Smooth muscle cell (in vitro differentiated cells): ENCODE measurements at regions not wholly inside any gene's neighbourhood (a gene's known extent, or its start where the extent isn't known, plus 50 kb on each side); places are given as distances from the start of the nearest gene placed in this dataset.

Experiments used
- DNase-seq: peaks from one replicate; lab custom pipeline; 2025; ENCODE audit not compliant: unreplicated experiment; lab: John Stamatoyannopoulos, UW
- H2AFZ ChIP-seq: fragments of 200-600 bp; sonication (generic); 2 replicates; pipeline ENCODE4 v1.6.0; 2016; ENCODE audit warnings: antibody characterized with exemption, low read depth, mild to moderate bottlenecking
- H3F3A ChIP-seq: fragments of 200-600 bp; sonication (generic); 2 replicates; pipeline ENCODE4 v1.6.0; 2017; ENCODE audit warnings: antibody characterized with exemption, low read depth
- H3K27ac ChIP-seq: fragments of 200-600 bp; sonication (generic); 2 replicates; pipeline ENCODE4 v1.5.1; 2016; ENCODE audit warnings: low read depth, mild to moderate bottlenecking
- H3K27me3 ChIP-seq: fragments of 200-600 bp; sonication (generic); 2 replicates; pipeline ENCODE4 v1.6.1; 2016; ENCODE audit warnings: low read depth, mild to moderate bottlenecking
- H3K36me3 ChIP-seq: fragments of 200-600 bp; sonication (generic); 2 replicates; pipeline ENCODE4 v1.5.1; 2016; ENCODE audit warnings: low read depth
- H3K4me1 ChIP-seq: fragments of 200-600 bp; sonication (generic); 2 replicates; pipeline ENCODE4 v1.5.1; 2016; ENCODE audit warnings: low read depth
- H3K4me2 ChIP-seq: fragments of 200-600 bp; sonication (generic); 2 replicates; pipeline ENCODE4 v1.6.0; 2016; ENCODE audit warnings: mild to moderate bottlenecking
- H3K4me3 ChIP-seq: fragments of 200-600 bp; sonication (generic); 2 replicates; pipeline ENCODE4 v1.5.1; 2016; ENCODE audit warnings: mild to moderate bottlenecking
- H3K79me2 ChIP-seq: fragments of 200-600 bp; sonication (generic); 2 replicates; pipeline ENCODE4 v1.6.0; 2016; ENCODE audit warnings: low read depth, mild to moderate bottlenecking
- H3K9ac ChIP-seq: fragments of 200-600 bp; sonication (generic); 2 replicates; pipeline ENCODE4 v1.6.0; 2016; ENCODE audit warnings: low read depth
- H3K9me3 ChIP-seq: fragments of 200-600 bp; sonication (generic); replicated peaks from 2 replicates; pipeline ENCODE4 v1.5.1; 2016; ENCODE audit warnings: low read depth
- H4K20me1 ChIP-seq: fragments of 200-600 bp; sonication (generic); 2 replicates; pipeline ENCODE4 v1.6.0; 2016; ENCODE audit warnings: low read depth
- WGBS: methylation state at CpG from one replicate; pipeline ENCODE4 v1.1.7; 2016; ENCODE audit warnings: low lambda C conversion rate; 5-methylcytosine and 5-hydroxymethylcytosine counted together
- TF ChIP-seq, protein P1 (sequence below): fragments of 200-600 bp; sonication (generic); IDR thresholded peaks from 2 replicates; pipeline ENCODE4 v1.5.1; 2017; ENCODE audit warnings: borderline replicate concordance, mild to moderate bottlenecking, antibody characterized with exemption; ENCODE audit not compliant: insufficient read depth, poor library complexity, severe bottlenecking

DNA sequence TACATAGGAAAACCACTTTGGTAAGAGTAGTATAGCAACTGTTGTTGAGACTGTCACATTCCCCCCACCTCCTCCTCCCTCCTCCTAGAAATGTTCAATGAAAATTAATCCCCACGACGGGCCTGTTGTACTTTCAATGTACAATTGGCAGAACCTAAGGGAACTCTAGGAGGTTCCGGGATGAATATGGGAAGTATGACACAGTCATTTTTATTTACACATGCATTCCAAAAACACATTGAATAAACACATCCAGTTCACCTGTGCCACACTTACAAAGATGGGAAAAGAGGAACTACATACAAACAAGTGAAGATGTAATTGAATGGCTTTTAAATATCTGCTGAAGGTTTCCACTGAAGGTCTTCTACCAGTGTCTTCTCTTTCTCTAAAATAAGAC, 144.4 kb upstream of the NBPF11 start:
- Histone ChIP-seq H3K27me3 (no peaks in the 10 kb centered on the region), H3K36me3 (no peaks in the 10 kb centered on the region), H4K20me1 (no peaks in the 10 kb centered on the region), H3K4me1 (no peaks in the 10 kb centered on the region), H3K4me3 (no peak overlapping the region), H3K9me3 (no peaks in the 10 kb centered on the region), H2AFZ (no peak overlapping the region), H3K9ac (no peak overlapping the region), H3K27ac (no peak overlapping the region), H3F3A (no peaks in the 10 kb centered on the region), H3K79me2 (no peaks in the 10 kb centered on the region), H3K4me2 (no peak overlapping the region)
- TF ChIP-seq, protein P1, sequence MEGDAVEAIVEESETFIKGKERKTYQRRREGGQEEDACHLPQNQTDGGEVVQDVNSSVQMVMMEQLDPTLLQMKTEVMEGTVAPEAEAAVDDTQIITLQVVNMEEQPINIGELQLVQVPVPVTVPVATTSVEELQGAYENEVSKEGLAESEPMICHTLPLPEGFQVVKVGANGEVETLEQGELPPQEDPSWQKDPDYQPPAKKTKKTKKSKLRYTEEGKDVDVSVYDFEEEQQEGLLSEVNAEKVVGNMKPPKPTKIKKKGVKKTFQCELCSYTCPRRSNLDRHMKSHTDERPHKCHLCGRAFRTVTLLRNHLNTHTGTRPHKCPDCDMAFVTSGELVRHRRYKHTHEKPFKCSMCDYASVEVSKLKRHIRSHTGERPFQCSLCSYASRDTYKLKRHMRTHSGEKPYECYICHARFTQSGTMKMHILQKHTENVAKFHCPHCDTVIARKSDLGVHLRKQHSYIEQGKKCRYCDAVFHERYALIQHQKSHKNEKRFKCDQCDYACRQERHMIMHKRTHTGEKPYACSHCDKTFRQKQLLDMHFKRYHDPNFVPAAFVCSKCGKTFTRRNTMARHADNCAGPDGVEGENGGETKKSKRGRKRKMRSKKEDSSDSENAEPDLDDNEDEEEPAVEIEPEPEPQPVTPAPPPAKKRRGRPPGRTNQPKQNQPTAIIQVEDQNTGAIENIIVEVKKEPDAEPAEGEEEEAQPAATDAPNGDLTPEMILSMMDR = no peak
- WGBS = 92% methylated on average over 3 of the region's 3 CpGs
- no peak for DNase-seq

DNA sequence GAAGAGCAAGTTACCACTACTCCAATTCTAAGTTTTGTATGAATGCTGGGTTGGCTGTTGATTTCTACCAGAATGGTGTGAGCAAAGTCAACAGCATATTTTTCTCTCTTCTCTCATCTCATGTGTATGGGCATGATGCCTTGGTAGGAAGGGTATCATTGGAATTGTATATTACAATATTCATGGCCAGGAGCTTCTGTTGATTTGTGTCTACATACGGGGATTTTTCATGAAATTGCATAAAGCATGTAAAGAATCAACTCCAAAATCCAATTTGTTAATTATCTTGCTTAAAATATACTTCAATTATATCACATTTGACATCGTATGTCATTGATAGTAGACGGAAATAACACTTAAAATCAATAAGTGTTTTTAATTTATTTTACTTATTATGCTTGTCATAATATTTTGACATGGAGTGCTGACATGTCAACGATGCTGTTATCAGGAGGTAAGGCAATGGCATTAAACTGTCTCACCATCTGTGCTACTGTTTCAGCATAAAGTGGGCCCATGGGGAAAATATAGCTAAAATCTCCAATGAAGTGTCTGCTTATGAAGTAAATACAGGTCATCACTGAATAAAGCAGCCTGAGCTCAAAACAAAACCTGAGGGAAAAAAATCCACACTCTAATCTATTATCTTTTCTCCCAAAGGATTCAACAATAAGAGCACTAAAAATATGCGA, 142.2 kb upstream of the NBPF11 start:
- Histone ChIP-seq H2AFZ (no peak overlapping the region), H3K4me3 (no peak overlapping the region), H3F3A (no peaks in the 10 kb centered on the region), H4K20me1 (no peaks in the 10 kb centered on the region), H3K27ac (no peak overlapping the region), H3K9me3 (no peaks in the 10 kb centered on the region), H3K27me3 (no peaks in the 10 kb centered on the region), H3K9ac (no peak overlapping the region), H3K79me2 (no peaks in the 10 kb centered on the region), H3K4me1 (no peaks in the 10 kb centered on the region), H3K36me3 (no peaks in the 10 kb centered on the region), H3K4me2 (no peak overlapping the region)
- TF ChIP-seq, protein P1 = no peak
- DNase-seq = no peak
- WGBS = 75% methylated on average over 5 of the region's 5 CpGs

DNA sequence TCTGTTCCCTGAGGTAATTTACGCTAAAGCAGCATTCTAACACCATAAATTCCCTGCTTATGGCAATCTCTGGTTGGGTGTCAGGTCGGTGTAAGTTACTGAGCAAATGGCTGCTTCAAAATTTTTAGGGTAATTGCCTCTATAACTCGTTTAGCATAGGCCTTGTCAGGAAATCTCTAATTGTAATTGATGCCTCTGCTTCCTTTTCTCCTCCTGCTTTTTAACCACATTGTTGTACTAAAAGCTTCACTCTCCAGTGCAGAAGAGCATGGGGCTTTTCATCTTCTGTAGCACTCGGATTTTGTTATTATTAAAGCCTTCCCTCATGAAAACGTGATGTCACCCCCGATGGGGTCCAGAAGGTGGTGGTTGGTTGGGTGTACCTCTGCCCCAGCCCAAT, 141.6 kb upstream of the NBPF11 start:
- Histone ChIP-seq H3K4me1 (no peaks in the 10 kb centered on the region), H3K4me2 (no peak overlapping the region), H3K27ac (no peak overlapping the region), H3K9ac (no peak overlapping the region), H3K4me3 (no peak overlapping the region), H3K36me3 (no peaks in the 10 kb centered on the region), H3F3A (no peaks in the 10 kb centered on the region), H3K9me3 (no peaks in the 10 kb centered on the region), H4K20me1 (no peaks in the 10 kb centered on the region), H3K79me2 (no peaks in the 10 kb centered on the region), H2AFZ (no peak overlapping the region), H3K27me3 (no peaks in the 10 kb centered on the region)
- TF ChIP-seq, protein P1 = no peak
- no peak for DNase-seq
- WGBS = 75% methylated on average over 6 of the region's 6 CpGs

DNA sequence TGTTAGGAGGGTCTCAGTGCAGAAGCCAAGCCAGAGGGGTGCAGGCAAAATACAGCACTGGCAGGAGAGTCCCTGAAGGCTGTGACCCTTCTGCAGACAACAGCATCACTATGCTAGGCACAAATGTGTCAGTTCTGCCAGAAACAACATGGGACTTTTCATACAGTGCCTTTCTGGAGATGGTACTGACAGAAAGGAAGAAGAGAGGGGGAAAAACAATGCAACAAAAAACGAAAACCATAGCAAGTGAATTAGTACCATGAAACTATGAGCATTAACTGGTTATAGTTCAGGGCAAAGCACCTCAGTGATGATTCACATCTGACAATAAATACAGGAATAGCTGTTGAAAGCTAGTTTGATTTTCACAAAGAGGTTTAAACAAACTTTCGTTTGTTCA, 140.8 kb upstream of the NBPF11 start:
- Histone ChIP-seq H3K4me3 (no peak overlapping the region), H3K4me1 (no peaks in the 10 kb centered on the region), H4K20me1 (no peaks in the 10 kb centered on the region), H3K9ac (no peak overlapping the region), H3K27me3 (no peaks in the 10 kb centered on the region), H3K27ac (no peak overlapping the region), H3F3A (no peaks in the 10 kb centered on the region), H2AFZ (no peak overlapping the region), H3K4me2 (no peak overlapping the region), H3K79me2 (no peaks in the 10 kb centered on the region), H3K9me3 (no peaks in the 10 kb centered on the region), H3K36me3 (no peaks in the 10 kb centered on the region)
- WGBS = 72% methylated on average over 2 of the region's 2 CpGs
- TF ChIP-seq, protein P1 = no peak
- DNase-seq = no peak
